GM12874 (cell line): ENCODE measurements at regions not wholly inside any gene's neighbourhood (a gene's known extent, or its start where the extent isn't known, plus 50 kb on each side); places are given as distances from the start of the nearest gene placed in this dataset.

Source experiments
- CTCF ChIP-seq: IDR thresholded peaks from 2 replicates; pipeline ENCODE4 v1.5.1; 2011; ENCODE audit warnings: low read depth, mild to moderate bottlenecking, control low read depth, low read length, moderate library complexity; ENCODE audit not compliant: insufficient read depth

GRCh38 chr13:95499811-95500712, 52.5 kb upstream of the CLDN10 start:
- no peak for TF ChIP-seq CTCF

- no peak for TF ChIP-seq CTCF
These were observed 50.3 kb upstream of the CLDN10 start for GRCh38 chr13:95502216-95502615.
